CD4-positive, alpha-beta T cell treated with Interleukin-6 for 4 hours (primary cell): ENCODE measurements at regions not wholly inside any gene's neighbourhood (a gene's known extent, or its start where the extent isn't known, plus 50 kb on each side); places are given as distances from the start of the nearest gene placed in this dataset.
"Not testable (repeated sequence)": the region's sequence is repeated elsewhere in the genome, so short reads cannot be mapped to it uniquely, and the experiment has no call there.

ENCODE experiments used
- DNase-seq: peaks from one replicate; pipeline ENCODE4 v3.0.0-alpha.2; 2020; ENCODE audit warnings: mixed read lengths

DNA sequence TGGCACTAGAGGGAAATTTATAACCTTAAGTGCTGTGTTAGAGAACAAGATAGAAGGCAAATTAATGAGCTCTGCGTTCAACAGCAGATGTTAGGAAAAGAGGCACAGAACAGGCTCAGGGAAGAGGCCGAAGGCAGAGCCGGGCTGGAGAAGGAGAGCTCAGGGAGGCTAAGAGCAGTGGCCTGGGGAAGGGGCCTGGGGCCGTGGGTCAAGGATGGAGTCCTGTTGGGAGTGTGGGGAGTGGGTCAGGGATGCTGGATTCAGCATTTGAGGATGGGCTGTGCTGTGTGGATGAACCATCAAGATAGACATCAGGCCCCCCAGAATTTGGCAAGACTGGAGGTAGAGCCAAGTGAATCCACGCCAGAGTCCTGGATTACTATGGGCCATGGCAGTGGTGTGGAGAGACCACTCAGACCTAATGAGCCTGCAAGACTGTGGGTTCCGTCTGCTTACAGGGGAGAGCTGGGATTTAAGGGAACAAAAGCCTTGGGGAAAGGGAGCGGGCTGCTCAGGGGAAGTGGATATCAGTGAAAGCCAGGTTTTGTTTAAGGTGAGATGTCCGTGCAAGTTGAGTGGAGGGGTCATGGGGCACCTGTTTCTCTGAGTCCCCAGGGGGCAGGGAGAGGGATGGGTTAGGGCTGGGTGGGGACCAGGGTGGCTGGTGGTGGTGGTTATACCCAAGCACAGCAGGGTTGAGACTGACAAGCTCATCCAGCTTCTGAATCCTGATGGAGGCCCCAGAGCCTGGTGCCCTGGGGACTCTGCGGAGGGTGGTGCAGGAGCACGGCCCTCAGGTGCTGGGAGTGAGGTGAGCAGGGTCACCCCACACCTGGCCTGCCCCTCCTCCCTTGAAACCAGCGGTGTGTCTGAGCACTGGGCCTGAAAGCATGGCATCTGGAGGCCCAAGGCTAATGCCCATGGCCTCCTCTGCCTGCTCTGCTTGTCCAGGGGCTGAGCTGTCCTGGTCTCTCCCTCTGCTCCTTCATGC is 101.7 kb downstream of the BMS1 start:
- DNase-seq, result no peak

DNA sequence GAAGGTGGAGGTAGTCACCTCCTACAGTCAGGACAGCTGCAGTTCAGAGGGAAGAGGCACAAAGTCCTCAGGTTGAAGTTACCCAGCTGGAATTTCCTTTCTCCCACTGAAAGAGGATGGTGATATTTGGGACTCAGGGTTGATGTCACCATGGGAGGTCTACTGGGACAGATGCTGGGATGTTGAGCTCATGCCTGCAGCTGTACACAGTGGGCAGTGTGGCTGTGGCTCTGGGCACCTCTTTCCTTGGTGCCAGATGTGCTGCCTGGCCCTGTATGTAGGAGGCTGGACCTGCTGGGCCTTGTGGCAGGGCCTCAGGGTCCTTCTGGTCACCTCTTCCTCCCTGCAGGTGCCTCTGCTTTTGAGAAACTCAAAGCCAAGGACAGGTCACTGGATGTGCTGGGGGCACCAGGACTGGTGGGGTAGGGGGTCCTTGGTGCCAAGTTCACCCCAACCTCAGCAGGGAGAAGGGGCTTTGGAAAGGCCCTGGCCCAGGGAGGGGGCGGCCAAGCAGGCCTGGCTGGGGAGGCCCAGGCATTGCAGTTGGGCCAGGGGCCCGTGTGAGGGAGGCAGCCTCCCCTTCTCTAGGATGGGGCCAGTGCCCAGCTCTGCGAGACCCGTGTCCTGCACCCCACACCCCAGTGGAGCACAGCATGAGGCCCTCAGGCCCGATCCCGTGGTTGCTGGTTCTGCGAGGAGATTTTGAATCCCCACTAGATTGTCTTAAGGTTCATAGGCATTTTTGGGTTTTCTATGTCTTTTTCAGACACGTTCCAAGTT is 103.1 kb downstream of the BMS1 start:
- DNase-seq, result no peak

DNA sequence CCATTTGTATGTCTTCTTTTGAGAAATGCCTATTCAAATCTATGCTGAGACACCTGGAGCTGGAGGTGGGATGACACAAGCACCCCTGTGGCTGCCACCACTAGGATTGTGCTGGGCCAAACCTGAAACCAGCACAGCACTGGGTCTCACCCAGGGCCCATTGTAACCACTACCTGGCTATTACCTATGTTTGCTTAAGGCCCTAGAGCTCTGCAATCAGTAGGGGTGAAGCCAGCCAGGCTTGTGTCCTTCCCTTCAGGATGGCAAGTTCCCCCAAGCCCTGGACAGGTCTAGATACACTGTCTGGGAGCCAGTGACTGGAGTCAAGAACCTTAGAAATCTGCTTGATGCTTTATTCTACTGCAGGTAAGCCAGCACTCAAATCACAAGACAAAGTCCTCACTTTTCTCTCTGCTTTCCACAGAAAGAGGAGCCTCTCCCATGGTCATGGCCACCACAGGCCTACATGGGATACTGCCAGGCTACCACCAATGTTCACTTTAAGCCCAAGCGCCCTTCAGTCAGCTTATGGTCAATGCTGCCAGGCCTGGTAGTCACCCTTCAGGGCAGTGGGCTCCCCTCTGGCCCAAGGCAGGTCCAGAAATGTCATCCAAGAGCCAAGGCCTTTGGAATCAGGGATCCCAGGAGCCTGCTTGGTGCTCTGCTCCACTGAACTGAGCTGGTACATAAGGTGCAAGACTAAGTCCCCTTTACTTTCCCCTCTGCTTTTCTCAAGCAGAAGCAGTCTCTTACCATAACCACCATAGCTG is 105.3 kb downstream of the BMS1 start:
- DNase-seq, result no peak

DNA sequence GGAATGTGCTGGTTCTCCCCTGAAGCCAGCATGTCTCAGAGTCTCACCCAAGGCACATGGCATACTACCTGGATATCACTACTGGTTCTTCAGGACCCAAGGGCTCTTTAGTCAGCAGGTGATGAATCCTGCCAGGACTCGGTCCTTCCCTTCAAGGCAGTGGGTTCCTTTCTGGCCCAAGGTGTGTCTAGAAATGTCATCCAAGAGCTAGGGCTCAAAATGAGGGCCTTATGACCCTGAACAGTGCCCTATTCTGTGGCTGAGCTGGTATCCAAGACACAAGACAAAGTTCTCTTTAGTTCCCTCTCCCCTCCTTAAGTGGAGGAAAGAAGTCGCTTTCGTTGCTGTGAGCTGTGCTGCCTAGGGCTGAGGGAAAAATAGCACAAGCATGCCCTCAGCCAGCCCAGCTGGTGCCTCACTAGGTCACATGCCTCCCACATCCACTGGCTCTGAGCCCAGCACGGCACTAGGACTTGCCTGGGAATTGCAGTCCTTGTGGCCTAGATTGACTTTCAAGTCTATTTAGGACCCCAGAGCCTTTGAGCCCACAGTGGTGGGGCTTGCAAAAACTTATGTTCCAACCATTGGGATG is 106.0 kb downstream of the BMS1 start:
- no peak for DNase-seq

DNA sequence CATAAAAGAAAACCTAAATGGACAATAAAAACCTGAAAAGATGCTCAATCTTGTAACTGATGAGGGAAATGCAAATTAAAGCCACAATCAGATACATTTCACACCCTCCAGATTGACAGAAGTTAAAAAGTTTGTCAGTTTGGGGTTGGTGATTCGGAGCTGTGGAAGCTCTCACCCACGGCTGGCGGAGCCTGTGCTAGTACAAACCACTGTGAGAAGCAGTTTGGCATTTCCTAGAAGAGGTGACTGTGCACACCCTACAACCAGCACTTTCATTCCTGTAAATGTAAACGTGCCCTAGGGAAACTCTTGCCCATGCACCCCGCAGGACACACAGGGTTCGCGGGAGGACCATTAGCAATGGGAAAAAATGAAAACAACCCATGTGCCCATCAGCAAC is 114.1 kb downstream of the BMS1 start:
- no peak for DNase-seq

DNA sequence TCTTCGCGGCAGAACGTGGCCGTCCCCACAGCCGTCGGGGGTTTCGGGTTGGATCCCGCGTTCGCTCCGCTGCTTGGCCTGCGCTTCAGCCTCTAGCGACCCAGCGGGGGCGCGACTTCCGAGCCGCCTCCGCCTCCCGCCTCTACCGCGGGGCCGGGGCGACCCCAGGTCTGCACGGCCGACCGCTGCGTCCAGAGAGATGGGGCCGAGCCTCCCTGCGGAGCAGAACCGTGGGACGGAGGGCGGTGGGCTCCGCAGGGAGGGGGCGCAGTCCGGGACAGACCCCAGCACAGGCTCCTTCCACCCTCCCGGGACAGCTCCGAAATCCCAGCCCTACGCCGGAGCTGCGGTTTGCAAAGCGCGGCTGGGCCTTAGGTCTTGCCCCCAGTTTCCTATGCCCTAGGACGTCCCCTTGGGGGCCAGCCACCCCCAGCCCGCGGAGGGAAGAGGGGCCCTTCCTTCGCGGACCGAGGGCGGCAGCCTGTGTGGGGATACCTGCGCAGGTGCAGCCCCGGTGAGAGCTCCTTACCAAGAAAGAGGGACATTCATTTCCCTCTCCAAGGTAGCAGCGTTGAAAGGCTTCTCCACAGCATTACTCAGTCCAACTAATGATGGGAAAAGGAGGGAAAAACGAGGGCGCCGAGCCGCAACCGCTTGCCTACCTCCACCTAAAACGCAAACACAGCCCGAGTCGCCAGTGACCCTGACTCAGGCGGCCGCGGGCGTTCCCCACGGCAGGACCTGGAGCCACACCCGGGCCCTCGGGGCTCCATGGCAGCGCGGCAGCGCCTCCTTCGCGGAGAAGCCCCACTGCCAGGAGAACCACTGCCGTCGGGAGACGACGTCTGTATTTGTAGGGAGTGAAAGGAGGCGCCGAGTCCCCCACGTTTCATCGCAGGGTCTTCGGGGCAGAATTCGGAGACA is 115.7 kb downstream of the BMS1 start:
- DNase-seq, result no peak

DNA sequence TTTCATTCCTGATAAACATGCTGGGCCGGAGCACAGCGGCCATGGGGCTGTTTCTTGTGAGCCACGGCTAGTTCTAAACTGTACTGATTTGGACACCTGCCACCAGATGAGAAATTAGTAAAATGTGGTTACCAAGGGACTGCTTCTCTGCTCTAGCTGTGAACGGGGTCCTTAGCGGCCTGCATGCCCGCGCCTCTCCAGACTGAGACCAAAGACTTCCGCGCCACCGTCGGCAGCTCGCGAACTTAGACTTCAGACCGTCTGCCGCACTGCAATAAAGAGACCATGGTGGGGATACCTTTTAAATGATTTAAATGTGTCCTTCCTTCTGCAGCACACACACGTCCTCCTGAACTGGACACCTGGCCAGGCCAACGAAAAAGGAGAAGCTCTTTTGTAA is 116.4 kb downstream of the BMS1 start:
- DNase-seq, result no peak

DNA sequence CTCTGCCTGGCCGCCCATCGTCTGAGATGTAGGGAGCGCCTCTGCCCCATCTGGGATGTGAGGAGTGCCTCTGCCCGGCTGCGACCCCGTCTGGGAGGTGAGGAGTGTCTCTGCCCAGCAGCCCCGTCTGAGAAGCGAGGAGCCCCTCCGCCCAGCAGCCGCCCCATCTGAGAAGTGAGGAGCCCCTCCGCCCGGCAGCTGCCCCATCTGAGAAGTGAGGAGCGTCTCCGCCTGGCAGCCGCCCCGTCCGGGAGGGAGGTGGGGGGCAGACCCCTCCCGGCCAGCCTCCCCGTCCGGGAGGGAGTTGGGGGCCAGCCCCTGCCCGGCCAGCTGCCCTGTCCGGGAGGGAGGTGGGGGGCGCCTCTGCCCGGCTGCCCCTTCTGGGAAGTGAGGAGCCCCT is 117.8 kb downstream of the BMS1 start:
- DNase-seq, result not testable (repeated sequence)

DNA sequence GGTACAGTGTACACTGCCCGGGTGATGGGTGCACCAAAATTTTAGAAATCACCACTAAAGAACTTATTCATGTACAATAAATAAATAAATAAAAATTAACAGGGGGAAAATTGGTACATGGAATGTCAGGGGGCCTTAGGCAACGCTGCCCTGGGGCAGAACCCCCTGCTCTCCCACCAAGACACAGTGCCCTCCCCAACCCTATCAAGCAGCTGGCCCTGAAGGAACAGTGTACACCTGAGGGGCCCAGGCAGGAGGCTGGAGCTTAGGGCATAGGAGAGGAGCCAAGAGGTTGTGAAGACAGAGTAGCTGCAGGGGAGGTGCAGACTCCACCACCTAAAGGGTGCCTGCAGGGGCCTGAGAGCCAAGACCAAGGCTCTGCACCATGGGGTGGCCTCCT is 128.8 kb downstream of the BMS1 start:
- no peak for DNase-seq

DNA sequence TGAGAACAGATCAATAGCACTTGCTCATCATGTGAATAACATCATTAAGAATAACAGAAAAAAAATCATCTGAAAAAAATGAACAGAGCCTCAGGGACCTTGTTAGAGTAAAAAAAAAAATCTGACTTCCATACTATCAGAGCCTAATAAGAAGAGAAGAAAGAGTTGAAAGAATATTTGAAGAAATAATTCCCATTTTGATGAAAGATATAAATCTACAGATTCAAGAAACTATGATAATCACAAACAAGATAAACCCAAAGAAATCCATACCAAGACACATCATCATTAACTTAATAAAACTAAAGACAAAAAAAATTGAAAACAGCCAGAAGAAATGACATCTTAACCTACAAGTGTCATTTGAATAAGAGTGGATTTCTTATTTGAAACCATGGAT is 134.4 kb downstream of the BMS1 start:
- DNase-seq, result no peak

DNA sequence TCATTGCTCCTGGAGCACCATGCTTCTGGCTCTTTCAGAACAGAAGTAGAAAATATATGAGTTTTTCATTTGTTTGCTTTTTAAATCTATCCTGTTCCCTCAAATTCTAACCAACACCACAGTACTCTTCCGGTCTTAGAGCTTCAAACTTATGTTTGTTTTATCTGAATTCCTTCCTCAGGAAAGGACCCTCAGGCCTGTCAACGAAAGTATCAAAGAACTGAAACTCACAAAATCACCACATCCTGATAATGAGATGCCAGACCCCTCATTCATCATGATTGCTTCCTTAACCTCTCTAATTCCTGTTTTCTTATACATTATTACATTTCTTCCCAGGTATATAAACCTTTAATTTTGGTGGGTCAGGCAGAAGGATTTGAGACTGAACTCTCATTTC is 135.2 kb downstream of the BMS1 start:
- no peak for DNase-seq

DNA sequence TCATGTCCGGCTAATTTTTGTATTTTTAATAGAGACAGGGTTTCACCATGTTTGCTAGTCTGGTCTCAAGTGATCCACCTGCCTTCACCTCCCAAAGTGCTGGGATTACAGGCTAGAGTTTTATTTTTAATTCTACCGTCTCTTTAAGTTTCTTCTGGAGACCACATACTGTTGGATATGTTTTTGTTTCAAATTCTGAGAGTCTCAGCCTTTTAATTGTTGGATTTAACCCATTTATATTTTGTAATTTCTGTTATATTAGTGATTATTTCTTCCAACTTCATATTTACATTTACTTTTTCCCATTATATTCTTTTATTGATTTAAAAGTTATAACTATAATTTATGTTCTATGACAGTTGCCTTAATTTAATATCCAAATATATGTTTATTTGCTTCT is 139.4 kb downstream of the BMS1 start:
- DNase-seq, result no peak

DNA sequence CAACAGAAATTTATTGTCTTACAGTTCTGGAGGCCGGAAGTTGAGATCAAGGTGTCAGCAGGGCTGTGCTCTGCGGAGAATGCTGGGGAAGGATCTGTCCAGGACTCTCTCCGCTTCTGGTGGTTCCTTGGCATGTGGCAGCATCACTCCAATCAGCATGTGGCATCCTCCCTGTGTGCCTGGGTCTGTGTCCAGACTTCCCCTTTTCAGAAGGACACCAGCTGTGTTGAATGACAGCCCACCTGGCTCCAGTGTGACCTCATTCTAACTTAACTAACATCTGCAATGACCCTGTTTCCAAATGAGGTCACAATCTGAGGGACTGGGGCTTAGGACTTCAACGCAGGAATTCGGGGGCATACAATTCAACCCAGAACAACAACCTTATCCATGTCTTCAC is 141.9 kb downstream of the BMS1 start:
- no peak for DNase-seq

DNA sequence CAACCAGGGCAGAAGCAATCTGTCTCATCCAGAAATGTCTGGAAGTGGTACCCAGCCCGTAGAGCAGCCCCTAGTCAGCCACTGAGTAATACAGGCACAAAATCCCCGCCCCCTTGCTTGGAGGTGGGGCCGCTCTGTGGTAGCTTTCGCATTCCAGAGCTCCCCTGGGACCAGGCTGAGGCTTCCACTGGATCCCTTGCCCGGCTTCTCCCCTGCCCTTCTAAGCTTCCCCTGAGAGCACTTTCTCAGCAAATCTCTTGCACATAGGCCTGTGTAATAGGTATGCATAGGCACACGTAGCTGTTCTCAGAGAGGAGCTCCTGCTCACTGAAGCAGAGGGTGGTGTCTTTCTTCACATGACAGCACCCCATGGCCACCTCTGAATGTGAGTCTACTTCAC is 144.2 kb downstream of the BMS1 start:
- DNase-seq, result no peak

DNA sequence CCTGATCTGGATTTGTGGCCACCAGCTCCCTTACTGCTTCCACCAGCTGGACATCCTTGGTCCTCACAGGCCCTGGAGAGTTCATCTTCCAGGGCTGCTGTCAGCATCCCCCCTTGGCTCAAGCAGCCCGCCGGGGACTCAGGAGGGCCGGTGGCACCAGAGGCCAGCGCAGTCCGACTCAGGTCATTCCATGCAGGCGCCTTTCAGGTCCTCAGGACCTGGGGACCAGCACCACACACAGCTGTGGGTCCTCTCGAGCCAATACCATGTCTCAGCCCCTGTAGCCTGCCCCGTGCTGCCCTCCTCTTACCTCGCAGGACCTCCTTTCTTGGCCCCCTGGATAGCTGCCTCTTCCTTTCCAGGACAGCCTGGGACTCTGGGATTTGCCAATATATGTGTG is 145.5 kb downstream of the BMS1 start:
- DNase-seq, result no peak

DNA sequence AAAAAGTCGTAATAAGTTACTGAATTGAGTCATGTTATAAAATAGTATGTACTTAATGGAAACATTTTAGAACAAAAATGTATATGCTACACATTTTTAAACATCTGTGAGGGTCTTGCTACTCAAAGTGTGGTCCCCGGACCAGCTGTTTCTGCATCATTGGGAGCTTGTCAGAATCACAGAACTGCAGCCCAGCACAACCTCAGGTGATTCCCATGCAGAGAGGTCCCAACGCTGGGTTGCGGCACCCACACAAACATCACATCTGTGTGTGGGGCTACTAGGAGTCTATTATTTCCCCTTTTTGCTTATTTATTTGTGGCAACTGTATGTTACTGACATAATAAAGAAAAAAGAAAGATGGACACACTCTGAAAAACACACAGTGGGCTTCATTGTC is 146.6 kb downstream of the BMS1 start:
- no peak for DNase-seq

DNA sequence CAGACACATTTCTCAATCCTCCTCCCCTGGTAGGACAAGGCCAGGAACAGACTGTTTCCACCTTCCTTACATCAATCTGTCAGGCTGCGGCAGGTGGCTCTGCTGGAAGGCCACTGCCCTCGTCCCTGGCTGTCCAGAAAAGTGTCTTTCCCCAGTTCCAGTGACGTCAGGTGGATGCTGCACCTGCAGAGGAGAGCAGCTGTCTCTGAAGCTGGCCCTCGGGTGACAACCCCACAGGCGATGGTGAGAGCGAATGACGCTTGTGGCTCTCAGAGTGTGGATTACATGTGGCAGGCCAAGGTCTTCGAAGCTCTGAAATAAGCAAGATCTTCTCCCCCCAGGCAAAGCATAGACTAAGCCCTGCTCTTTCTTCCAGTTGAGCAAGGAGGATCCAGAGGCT is 146.9 kb upstream of the RET start:
- DNase-seq, result no peak

DNA sequence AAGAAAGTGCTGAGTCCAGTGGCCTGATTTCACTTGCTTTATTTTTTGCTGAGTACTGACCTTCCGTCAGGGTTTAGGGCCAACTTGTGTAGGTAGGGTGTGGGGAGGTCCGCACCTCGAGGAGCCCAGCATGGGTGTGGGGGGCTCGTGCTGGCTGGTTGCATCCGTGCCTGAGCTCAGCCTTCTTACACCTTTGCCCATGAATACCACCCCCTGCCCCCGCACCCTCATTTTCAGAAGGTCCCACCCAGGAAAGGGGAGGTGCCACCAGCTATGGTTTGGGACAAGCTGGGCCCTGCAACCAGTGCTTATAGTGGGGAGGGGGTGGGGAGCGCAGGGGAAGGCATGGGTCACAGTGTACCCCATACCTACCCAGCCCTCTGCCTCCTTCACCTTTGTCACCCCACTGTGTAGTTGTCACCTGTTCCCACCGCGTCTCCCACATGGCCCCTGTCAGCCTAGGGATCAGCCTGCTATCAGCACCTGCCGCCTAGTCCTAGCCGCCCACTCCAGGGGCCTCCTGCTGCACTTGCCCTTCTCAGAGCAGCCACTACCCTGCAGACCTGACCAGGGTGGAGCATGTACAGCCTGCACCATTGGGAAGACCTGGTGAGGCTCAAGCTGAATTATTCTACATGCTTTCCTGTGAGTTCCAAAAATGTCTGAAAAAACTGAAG is 146.2 kb upstream of the RET start:
- no peak for DNase-seq

DNA sequence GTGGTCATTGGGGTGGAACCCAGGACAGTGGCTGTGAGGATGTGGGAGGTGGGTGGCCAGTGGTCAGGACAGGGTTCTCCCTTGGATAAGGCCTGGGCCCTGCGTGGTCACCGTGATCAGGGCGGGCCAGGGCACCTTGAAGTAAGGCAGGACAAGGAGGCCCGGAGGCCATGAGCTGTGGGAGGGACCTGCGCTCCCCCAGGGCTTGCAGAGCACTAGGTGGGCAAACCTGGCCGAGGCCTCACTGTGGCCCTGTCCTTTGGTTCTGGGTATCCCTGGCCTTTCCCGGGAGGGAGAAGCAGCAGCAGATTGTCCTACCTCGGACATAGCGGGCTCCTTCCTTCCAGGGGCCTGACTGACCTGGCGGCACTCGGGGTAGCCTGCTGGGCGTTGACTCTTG is 144.8 kb upstream of the RET start:
- DNase-seq, result no peak

DNA sequence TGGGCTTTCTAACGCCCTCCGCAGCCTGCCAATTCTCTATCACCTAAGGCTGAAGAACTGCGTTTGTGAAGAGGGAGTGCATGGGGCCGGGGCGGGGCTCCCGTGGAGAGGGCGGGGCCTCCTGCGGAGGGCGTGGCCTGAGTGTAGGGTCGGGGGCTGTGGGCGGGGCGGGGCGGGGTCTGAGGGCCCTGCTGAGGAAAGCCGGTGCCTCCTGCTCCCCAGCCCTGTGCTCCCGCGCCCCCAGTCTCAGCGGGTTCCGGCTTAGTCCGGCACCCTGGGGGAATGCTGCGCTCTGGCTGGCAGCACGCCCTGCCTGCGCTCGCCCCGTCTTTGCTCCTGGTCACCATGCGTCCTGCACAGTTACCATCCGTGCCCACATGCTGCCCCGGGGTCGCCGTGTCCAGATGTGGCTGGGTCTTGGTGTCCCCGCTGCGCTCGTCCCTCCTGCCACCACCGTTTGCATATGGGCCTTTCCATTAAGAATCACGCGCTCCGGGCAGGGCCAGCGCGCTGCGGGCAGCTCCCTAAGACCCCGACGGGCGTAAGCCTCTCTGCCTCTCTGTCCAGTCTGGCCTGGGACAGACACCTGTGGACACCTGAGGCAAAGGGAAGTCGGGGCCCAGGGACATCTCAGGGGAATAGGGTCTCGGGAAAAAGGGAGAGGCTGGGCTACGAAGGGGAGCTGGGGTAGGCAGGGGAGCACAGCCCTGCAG is 144.0 kb upstream of the RET start:
- DNase-seq, result peak; percentile 86
